Tibial nerve (tissue), 4 donors: ENCODE measurements at regions not wholly inside any gene's neighbourhood (a gene's known extent, or its start where the extent isn't known, plus 50 kb on each side); places are given as distances from the start of the nearest gene placed in this dataset.

Experiments used
- CTCF ChIP-seq, 5 experiments: fragments of 200-600 bp in 3 of 5; fragments of 450-650 bp in 2 of 5; sonication (generic) in 3 of 5; IDR thresholded peaks; one replicate each; pipeline ENCODE4 v1.5.1; 2016 to 2019; ENCODE audit warnings: antibody characterized with exemption in 5 of 5, mild to moderate bottlenecking in 3 of 5, moderate library complexity in 2 of 5
- EP300 ChIP-seq, 2 donors: sonication (generic); formaldehyde crosslinking; IDR thresholded peaks; one replicate each; pipeline ENCODE4 v1.6.1; 2017; ENCODE audit warnings: antibody characterized with exemption in 2 of 2, mild to moderate bottlenecking in 1 of 2
- POLR2A ChIP-seq, 2 donors: fragments of 450-650 bp; IDR thresholded peaks; one replicate each; pipeline ENCODE4 v1.6.1; 2017; ENCODE audit warnings: antibody characterized with exemption in 2 of 2, mild to moderate bottlenecking in 2 of 2, moderate library complexity in 2 of 2

- TF ChIP-seq CTCF (IDR thresholded peaks at IDR 0.05) (no peak), POLR2A (IDR thresholded peaks at IDR 0.05) (no peak), EP300 (IDR thresholded peaks at IDR 0.05) (no peak)
Measured at GRCh38 chr6:48289841-48290240, 178.8 kb upstream of the PTCHD4 start.
